ENCODE measurements at regions not wholly inside any gene's neighbourhood (a gene's known extent, or its start where the extent isn't known, plus 50 kb on each side); places are given as distances from the start of the nearest gene placed in this dataset.

GRCh38 chr6:11366183-11366933 is 133.9 kb upstream of the NEDD9 start:
- no peak for DNase-seq (ENCODE audit: low read depth in 4 of 4, low spot score in 2 of 4)

DNA sequence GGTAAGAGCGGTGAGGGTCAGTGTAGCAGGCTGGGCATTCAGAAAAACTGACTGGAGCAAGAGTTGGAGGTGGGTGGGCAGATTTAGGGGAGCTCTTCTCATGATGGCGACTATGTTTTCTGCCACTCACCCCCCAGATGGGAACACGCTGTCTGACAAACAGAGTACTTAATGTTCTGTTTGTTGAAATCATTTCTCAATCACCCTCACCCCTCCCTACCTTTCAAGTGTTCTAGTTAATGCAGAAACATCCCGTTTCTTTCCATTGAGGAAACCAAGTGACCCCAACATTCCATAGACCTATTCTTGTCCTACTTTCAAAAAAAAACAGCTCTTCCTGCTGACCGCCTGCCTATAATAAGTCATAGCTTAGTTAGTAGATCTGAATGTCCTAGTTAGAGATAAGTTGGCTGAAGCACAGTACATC is 132.5 kb upstream of the NEDD9 start:
- DNase-seq (ENCODE audit: low read depth in 4 of 4, low spot score in 2 of 4): no peak

- no peak for DNase-seq (ENCODE audit: low read depth in 4 of 4, low spot score in 2 of 4)
These were observed 131.6 kb upstream of the NEDD9 start for GRCh38 chr6:11363881-11364576.

GRCh38 chr6:11362564-11362963 is 130.1 kb upstream of the NEDD9 start:
- no peak for DNase-seq (ENCODE audit: low read depth in 4 of 4, low spot score in 2 of 4)

DNA sequence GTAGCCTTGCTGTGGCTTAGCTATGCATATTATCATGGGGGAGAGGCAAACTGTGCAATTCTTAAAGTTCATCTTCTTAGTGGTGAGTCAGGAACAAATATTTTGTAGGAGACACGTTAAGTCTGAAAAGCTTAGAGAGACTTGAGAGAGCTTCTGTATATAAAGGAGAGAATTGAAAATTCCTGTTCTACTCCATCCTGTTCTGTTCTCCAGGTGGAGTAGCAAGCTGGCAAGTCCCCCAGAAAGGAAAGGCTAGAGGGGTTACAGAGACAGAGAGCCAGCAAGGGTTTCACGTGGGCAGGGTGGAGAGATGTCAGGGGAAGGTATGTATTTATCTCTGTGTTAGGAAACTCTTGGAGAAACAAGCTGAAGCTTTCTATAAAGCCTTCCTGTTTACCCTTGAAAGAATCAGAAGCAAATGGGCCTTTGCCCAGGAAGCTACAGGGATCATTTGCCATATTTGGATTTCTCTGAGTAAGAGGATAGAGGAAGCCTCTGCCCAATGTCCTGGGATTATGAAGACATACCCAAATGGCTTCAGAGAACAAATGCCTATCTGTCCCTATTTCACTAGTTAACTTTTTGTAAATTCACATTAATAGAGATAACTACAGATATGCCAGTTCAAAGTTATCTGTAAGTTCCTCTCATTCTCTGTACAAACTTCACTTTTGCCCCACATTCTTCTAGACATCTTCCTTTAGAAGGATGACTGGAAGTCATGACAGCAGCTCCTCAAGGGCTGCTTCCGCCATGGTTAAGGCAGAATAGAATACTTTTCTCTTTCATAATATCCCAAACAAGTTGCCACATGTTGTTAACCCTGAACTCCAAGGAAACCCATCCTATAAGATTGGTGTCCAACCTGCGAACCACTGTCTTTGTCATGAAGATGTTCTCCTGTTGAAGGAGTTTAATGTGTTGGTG is 126.7 kb upstream of the NEDD9 start:
- DNase-seq (ENCODE audit: low read depth in 4 of 4, low spot score in 2 of 4): no peak

DNA sequence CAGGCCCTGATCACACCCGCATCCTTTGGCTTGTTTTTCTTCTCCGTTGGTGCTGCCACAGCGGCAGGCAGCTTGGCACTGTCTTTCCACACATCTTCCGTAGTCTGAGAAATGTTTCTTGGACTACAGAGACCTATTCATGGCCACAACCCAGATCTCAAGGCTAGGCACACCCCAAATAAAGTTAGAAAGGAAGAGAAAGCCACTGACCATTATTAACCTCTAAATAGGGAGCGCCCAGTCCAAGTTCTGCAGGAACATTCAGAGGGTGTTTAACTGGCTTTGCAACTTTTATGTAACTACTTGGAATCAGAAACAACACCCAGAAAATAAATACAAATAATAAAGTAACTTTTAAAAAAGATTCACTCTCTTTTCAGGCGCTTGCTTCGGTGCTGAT is 124.8 kb upstream of the NEDD9 start:
- DNase-seq (ENCODE audit: low read depth in 4 of 4, low spot score in 2 of 4): no peak

GRCh38 chr6:11356404-11357155 is 124.1 kb upstream of the NEDD9 start:
- no peak for DNase-seq (ENCODE audit: low read depth in 4 of 4, low spot score in 2 of 4)

DNA sequence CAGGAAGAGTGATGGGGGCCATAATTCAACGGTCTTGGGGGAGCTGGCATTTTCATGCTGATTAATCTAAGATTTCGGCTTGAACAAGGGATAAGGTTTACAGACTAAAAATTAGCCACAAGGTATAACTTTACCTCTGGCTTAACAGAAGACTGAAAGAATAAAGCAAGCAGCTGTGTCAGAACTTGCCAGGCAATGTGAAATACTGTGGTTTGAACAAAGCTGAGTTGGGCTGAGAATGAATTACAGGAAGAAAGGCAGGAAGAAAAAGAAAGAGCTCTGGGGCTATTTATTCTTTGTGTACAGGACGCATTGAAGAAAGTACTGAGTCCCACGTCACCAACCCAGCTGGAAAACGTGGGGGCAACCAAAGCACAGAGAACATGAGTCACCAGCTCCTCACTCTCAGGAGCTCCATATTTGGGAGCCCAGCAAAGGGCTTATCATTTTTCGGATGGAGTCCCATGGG is 121.5 kb upstream of the NEDD9 start:
- peak in 1 of 4 donors; percentile 27 for DNase-seq (ENCODE audit: low read depth in 4 of 4, low spot score in 2 of 4)

DNA sequence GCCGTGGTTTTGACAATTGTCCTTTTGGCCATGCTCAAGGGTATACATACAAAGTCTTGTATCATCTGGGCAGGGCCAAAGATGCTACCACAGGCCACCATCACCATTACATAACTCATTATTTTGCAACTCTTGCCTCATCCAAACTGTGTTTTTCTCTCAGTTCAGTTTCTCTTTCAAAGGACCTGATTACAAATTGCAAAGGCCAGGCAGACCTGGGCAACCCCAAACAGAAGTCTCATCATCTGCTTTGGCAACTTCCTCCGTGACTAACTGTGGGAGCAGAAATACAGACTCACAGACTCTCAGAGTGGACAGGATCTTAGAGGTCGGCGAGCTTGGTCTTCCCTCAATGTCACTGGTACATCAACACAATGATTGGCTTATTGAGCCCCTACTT is 117.8 kb upstream of the NEDD9 start:
- no peak for DNase-seq (ENCODE audit: low read depth in 4 of 4, low spot score in 2 of 4)

GRCh38 chr6:11349880-11350279 is 117.4 kb upstream of the NEDD9 start:
- no peak for DNase-seq (ENCODE audit: low read depth in 4 of 4, low spot score in 2 of 4)

- no peak for DNase-seq (ENCODE audit: low read depth in 4 of 4, low spot score in 2 of 4)
These were observed 114.0 kb upstream of the NEDD9 start for GRCh38 chr6:11346516-11346915.

- DNase-seq (ENCODE audit: low read depth in 4 of 4, low spot score in 2 of 4): no peak
These were observed 113.1 kb upstream of the NEDD9 start for GRCh38 chr6:11345536-11345935.

GRCh38 chr6:11343963-11344723 is 111.7 kb upstream of the NEDD9 start:
- no peak for DNase-seq (ENCODE audit: low read depth in 4 of 4, low spot score in 2 of 4)

- DNase-seq (ENCODE audit: low read depth in 4 of 4, low spot score in 2 of 4): no peak
These were observed 109.4 kb upstream of the NEDD9 start for GRCh38 chr6:11341867-11342266.

- DNase-seq (ENCODE audit: low read depth in 4 of 4, low spot score in 2 of 4): no peak
These were observed 108.8 kb upstream of the NEDD9 start for GRCh38 chr6:11341303-11341702.

- no peak for DNase-seq (ENCODE audit: low read depth in 4 of 4, low spot score in 2 of 4)
These were observed 106.9 kb upstream of the NEDD9 start for GRCh38 chr6:11339380-11339779.

GRCh38 chr6:11337306-11337705 is 104.8 kb upstream of the NEDD9 start:
- DNase-seq (ENCODE audit: low read depth in 4 of 4, low spot score in 2 of 4): no peak

- no peak for DNase-seq (ENCODE audit: low read depth in 4 of 4, low spot score in 2 of 4)
These were observed 103.4 kb upstream of the NEDD9 start for GRCh38 chr6:11335826-11336225.

DNA sequence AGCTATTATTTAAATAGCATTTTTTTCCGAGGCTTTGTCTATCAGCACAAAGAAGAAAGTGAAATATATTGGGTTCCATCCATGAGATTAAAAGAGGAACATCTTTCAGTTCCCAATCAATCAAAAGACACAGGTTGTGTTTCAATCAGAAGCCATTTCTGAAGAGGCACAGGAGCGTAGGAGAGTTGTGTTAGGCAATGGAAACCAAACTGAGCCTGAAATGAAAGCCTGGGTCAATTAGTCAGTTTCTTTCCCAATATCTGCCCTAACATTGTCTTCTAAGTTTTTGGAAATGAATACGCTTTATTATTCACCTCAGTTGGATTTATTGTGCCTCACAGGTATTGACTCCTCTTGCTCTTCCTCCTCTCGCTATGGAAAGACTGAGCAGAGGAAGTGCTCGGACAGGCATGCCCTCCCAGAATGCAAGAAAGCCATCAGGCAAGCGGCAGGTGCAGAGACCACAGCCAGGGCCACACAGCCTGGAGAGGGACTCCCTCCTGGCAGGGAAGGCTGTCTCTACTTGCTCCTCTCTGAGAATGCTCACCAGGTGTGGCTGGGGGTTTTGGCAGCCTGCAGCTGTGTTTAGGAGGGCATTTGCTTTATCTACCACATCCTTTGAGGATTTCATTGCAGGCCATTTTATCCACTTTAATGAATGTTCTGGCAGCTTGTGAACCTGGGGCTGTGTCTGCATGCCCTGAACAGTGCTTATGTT is 100.8 kb upstream of the NEDD9 start:
- no peak for DNase-seq (ENCODE audit: low read depth in 4 of 4, low spot score in 2 of 4)

Measured in left renal cortex interstitium (tissue), 4 donors.